ENCODE measurements at regions not wholly inside any gene's neighbourhood (a gene's known extent, or its start where the extent isn't known, plus 50 kb on each side); places are given as distances from the start of the nearest gene placed in this dataset.

GRCh38 chr10:29142516-29143314 lies 146.2 kb upstream of the LYZL1 start:
- TF ChIP-seq CTCF (IDR thresholded peaks at IDR 0.05; ENCODE audit: low read depth, low read length, poor library complexity, severe bottlenecking) (no peak), EZH2phosphoT487 (IDR thresholded peaks at IDR 0.05; ENCODE audit: borderline replicate concordance, low read length) (no peak)

Measured in DOHH2 (cell line).